ENCODE measurements at regions not wholly inside any gene's neighbourhood (a gene's known extent, or its start where the extent isn't known, plus 50 kb on each side); places are given as distances from the start of the nearest gene placed in this dataset.

DNA sequence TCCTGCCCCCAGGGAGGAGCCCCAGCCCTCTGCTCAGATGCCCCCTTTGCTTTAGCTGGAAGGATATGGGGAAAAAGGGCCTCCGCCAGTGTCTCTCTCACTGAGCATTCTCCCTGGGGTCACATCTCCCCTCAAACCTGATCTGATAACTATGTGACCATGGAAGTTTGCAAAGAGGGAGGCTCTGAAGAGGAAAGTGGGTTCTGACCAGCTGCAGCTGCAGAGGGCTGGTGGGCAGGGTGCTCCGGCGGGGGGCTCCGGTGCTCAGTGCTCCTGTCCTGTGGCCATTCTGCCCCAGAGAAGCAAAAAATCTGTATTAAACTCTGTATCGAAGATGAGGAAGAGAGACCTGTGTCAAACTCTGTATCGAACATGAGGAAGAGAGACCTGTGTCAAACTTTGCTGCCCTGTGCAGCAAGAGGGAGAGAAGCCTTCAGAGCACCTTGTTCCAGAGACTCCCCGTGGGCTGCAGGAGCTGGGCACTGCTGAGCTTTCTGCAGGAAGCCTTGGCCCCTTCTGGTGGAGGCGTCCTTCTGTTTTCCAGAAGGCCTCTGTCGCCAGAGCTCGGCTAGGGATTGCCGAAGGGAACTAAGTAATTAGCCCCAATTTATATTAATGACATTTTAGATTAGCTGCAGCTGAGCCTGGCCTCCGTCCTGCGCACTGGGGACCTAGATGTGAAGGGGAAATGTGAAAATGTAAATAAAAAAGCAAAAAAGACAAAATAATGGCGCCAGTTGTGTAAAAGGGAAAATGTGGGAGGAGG is 186.2 kb upstream of the C1orf174 start:
- no peak for DNase-seq (ENCODE audit: low read depth)
- no peak overlapping the region for H3K4me3 ChIP-seq (ENCODE audit: low read depth, low read length)
- TF ChIP-seq, protein P1, sequence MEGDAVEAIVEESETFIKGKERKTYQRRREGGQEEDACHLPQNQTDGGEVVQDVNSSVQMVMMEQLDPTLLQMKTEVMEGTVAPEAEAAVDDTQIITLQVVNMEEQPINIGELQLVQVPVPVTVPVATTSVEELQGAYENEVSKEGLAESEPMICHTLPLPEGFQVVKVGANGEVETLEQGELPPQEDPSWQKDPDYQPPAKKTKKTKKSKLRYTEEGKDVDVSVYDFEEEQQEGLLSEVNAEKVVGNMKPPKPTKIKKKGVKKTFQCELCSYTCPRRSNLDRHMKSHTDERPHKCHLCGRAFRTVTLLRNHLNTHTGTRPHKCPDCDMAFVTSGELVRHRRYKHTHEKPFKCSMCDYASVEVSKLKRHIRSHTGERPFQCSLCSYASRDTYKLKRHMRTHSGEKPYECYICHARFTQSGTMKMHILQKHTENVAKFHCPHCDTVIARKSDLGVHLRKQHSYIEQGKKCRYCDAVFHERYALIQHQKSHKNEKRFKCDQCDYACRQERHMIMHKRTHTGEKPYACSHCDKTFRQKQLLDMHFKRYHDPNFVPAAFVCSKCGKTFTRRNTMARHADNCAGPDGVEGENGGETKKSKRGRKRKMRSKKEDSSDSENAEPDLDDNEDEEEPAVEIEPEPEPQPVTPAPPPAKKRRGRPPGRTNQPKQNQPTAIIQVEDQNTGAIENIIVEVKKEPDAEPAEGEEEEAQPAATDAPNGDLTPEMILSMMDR (IDR thresholded peaks at IDR 0.05; ENCODE audit: low read depth, low read length, missing control alignments) = no peak

DNA sequence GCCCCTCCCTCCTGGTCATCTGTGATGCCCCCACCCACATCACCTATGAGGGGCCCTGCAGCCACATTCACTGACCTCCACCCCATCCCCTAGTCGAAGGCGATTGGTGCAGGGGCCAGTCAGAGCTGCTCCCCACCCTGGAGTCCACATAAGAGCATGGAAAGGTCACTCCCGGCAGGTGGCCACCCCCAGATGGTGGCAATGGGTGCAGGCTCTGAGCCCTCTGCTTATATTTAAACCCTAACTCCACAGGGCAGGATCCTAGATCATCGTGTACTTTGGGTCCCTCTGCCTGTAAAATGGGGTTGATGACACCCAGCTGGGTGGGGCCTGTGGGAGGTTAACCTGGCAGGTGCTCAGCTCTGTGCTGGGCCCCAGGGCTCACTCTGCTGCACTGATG is 186.8 kb upstream of the C1orf174 start:
- no peak for DNase-seq (ENCODE audit: low read depth)
- no peak overlapping the region for H3K4me3 ChIP-seq (ENCODE audit: low read depth, low read length)

DNA sequence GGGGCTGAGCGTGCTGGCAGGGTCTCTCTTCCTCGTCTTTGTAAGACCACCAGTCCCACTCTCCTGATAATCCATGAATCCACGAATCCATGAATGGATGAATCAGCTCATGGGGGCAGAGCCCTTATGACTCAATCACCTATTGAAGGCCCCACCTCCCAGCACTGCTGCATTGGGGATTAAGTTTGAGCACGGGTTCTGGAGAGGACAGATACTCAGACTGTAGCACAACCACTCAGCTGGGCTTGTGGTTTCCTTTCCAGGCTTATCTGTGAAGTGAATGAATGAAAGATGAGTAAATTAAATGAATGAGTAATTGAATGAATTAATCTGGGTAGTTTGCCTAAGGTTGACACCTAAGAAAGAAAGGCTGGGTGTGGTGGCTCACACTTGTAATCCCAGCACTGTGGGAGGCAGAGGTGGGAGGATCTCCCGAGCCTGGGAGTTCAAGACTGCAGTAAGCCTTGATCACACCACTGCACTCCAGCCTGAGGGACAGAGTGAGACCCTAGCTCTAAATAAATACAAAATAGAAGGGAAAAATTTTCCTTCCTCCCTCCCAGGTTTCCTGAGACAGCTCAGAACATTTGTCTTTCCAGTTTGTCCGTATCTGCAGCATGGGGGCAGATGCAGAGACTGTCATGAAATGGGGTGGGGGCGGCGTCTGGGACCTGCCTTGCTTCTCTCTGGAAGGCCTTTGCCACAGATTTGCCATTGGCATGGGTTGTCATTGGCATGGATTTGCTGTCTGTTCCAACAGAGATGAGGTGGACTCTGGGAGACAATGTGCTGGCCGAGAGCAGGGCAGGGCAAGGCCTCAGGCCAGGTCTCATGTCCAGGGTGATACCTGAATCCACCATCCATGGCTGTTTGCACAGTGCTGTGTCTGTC is 187.7 kb upstream of the C1orf174 start:
- no peak overlapping the region for H3K4me3 ChIP-seq (ENCODE audit: low read depth, low read length)
- no peak for DNase-seq (ENCODE audit: low read depth)
- TF ChIP-seq, protein P1 (IDR thresholded peaks at IDR 0.05; ENCODE audit: low read depth, low read length, missing control alignments) = no peak

More for the DNA sequence above, 186.8 kb upstream of the C1orf174 start:
- TF ChIP-seq, protein P1 (IDR thresholded peaks at IDR 0.05; ENCODE audit: low read depth, low read length, missing control alignments) = no peak

DNA sequence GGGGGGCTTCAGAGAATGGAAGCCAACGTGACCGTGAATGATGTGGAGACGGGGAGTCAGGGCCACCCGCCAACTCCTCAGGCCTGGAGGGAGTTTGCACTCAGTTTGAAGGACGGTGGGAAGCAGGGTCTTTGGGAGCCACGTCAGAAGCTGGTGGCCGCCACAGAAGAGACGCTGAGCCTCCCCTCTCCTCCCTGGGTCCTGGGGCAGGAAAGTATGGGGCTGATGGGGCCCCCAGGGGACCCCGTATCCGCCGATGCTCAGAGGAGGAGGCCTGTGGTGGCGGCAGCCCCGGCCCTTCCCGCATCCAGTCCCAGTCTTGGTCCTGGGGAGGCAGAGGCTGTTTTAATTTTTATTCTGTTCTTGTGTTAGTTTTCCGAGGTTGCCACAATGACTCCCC is 188.6 kb upstream of the C1orf174 start:
- DNase-seq (ENCODE audit: low read depth) = no peak
- TF ChIP-seq, protein P1 (IDR thresholded peaks at IDR 0.05; ENCODE audit: low read depth, low read length, missing control alignments) = no peak
- no peak overlapping the region for H3K4me3 ChIP-seq (ENCODE audit: low read depth, low read length)

DNA sequence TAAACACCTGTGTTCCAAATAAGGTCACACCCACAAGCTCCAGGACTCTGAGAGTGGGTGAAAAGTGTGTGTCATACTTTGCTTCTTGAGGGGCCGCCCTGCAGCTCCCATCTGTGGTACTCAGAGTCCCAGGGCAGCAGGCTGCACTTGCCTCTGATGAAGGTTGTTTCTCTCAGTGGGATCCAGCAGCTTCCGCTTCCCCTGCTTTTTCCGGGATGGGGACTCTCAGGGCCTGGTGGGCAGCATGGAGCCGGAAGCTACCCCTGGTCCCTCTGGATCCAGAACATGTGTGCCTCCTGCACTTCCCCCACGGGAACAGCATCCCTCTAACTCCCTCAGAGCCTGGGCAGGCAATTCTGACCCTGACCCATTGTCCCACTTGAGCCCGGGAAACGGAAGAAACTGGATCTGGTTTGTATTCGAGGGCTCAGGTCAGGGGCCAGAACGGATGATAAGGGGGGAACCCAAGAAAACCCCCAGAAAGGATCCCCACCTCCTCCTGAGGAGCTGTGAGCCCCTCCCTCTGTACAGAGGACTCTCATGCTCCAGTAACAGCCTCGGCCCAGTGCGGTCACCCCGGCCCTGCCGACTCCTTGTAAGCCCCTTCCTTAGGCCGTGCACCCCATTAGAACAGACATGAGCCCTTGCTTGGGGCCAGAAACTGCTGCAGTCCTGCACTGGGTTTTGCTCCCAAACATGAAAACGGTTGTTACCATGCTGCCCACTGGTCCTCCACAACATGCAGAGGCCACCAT is 189.5 kb upstream of the C1orf174 start:
- H3K4me3 ChIP-seq (ENCODE audit: low read depth, low read length) = no peak overlapping the region
- TF ChIP-seq, protein P1 (IDR thresholded peaks at IDR 0.05; ENCODE audit: low read depth, low read length, missing control alignments) = no peak
- no peak for DNase-seq (ENCODE audit: low read depth)

DNA sequence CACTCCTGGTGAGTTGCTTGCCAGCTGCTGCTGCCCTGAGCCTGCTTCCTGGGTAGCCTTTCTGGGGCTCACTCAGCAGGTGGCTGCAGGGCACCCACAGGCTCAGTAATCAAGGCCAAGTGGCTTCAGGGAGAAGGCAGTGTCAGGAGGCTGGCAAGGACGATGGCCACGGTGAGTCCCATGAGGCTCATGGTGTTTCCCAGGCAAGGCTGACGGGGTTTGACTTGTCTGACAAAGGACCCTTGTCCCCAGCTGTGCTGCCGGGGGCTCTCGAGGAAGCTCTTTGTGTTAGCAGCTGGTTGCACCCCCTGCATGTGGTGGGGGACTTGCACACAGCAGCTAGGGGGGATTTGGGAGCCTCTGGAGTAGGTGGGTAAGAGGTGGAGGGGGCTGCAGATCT is 190.5 kb upstream of the C1orf174 start:
- H3K4me3 ChIP-seq (ENCODE audit: low read depth, low read length) = no peak overlapping the region
- TF ChIP-seq, protein P1 (IDR thresholded peaks at IDR 0.05; ENCODE audit: low read depth, low read length, missing control alignments) = no peak
- DNase-seq (ENCODE audit: low read depth) = no peak
